Ovary (tissue), 7 donors: ENCODE measurements at regions not wholly inside any gene's neighbourhood (a gene's known extent, or its start where the extent isn't known, plus 50 kb on each side); places are given as distances from the start of the nearest gene placed in this dataset.

ENCODE experiments used
- DNase-seq, 5 donors: peaks; one replicate each; pipeline ENCODE4 v3.0.0-alpha.2; 2019 to 2020
- H3K27ac ChIP-seq, 2 donors: fragments of 200-600 bp; one replicate each; pipeline versions ENCODE4 v1.5.1 to v1.8.0; 2019 to 2022
- H3K27me3 ChIP-seq: fragments of 200-600 bp; one replicate; pipeline ENCODE4 v1.8.0; 2022
- H3K36me3 ChIP-seq: fragments of 200-600 bp; sonication (generic); one replicate; pipeline ENCODE4 v1.5.1; 2019
- H3K4me1 ChIP-seq: one replicate; pipeline ENCODE4 v1.8.1; 2013; ENCODE audit warnings: mild to moderate bottlenecking, moderate library complexity; ENCODE audit not compliant: insufficient read depth
- H3K4me3 ChIP-seq: fragments of 200-600 bp; sonication (generic); one replicate; pipeline ENCODE4 v1.5.1; 2017
- H3K9me3 ChIP-seq, 2 donors: fragments of 200-600 bp in 1 of 2; sonication (generic) in 1 of 2; one replicate each; pipeline versions ENCODE4 v1.5.1 to v1.8.1; 2013 to 2019; ENCODE audit warnings: mild to moderate bottlenecking in 1 of 2, moderate library complexity in 1 of 2
- EP300 ChIP-seq: sonication (generic); formaldehyde crosslinking; IDR thresholded peaks from one replicate; pipeline ENCODE4 v1.6.1; 2017; ENCODE audit warnings: antibody characterized with exemption
- POLR2A ChIP-seq: fragments of 450-650 bp; IDR thresholded peaks from one replicate; pipeline ENCODE4 v1.6.1; 2017; ENCODE audit warnings: antibody characterized with exemption, mild to moderate bottlenecking, moderate library complexity
- WGBS, 3 donors: extraction: QIAGEN DNeasy Blood & Tissue Kit in 1 of 3; methylation state at CpG; one replicate each; pipeline versions ENCODE4 v1.1.5 to v1.1.7; 2013 to 2017; 5-methylcytosine and 5-hydroxymethylcytosine counted together
- intact Hi-C, 4 donors: fragments of 100-400 bp; cut with DNase I; formaldehyde crosslinking; loops; one replicate each; pipeline versions ENCODE4 v1.11.0 to v1.15.1; 2022 to 2023
- TF ChIP-seq, protein P1 (sequence below), 3 donors: fragments of 450-650 bp in 2 of 3; fragments of 200-600 bp in 1 of 3; IDR thresholded peaks; one replicate each; pipeline versions ENCODE4 v1.5.1 to v1.8.0; 2016 to 2022; ENCODE audit warnings: antibody characterized with exemption in 3 of 3, mild to moderate bottlenecking in 1 of 3
- donor health status: DM: no; HTN: no; CAD: no; lungs with moderate emphysema.
- donor health status: DM: no; HTN: no; CAD: no.
- donor health status: Bipolar disorder and iron deficiency.
- donor health status: DM: no; HTN: no; CAD: no.
- donor health status: DM: yes; HTN: yes; CAD: no.

DNA sequence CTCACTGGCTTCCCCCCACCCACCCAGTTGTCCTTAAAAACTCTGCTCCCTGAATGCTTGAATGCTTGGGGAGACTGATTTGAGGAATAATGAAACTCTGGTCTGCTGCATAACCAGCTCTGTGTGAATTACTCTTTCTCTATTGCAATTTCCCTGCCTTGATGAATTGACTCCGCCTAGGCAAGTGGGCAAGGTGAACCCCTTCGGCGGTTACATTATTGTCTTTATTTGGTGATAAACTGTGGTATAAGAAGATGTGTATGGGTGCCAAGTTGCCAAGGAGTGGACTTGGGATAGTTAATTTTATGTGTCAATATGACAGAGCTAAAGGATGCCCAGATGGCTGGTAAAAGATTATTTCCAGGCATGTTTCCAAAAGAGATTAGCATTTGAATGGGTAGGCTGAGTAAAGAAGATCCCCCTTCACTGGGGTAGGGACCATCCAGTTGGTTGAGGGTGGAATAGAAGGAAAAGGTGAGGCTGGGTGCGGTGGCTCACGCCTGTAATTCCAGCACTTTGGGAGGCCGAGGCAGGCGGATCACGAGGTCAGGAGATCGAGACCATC is 98.5 kb upstream of the HAAO start:
- Histone ChIP-seq H3K27me3 (no peaks in the 10 kb centered on the region), H3K4me3 (no peak overlapping the region), H3K9me3 (no peaks in the 10 kb centered on the region), H3K27ac (no peak overlapping the region), H3K4me1 (no peaks in the 10 kb centered on the region), H3K36me3 (no peaks in the 10 kb centered on the region)
- intact Hi-C loops, result no loop called here
- DNase-seq, result no peak
- TF ChIP-seq, protein P1, sequence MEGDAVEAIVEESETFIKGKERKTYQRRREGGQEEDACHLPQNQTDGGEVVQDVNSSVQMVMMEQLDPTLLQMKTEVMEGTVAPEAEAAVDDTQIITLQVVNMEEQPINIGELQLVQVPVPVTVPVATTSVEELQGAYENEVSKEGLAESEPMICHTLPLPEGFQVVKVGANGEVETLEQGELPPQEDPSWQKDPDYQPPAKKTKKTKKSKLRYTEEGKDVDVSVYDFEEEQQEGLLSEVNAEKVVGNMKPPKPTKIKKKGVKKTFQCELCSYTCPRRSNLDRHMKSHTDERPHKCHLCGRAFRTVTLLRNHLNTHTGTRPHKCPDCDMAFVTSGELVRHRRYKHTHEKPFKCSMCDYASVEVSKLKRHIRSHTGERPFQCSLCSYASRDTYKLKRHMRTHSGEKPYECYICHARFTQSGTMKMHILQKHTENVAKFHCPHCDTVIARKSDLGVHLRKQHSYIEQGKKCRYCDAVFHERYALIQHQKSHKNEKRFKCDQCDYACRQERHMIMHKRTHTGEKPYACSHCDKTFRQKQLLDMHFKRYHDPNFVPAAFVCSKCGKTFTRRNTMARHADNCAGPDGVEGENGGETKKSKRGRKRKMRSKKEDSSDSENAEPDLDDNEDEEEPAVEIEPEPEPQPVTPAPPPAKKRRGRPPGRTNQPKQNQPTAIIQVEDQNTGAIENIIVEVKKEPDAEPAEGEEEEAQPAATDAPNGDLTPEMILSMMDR (IDR thresholded peaks at IDR 0.05), result no peak
- TF ChIP-seq POLR2A, result no peak
- no peak for TF ChIP-seq EP300
- WGBS, 3 donors, result 96 to 97% (median 97%) methylated on average over 9 of the region's 9 CpGs

DNA sequence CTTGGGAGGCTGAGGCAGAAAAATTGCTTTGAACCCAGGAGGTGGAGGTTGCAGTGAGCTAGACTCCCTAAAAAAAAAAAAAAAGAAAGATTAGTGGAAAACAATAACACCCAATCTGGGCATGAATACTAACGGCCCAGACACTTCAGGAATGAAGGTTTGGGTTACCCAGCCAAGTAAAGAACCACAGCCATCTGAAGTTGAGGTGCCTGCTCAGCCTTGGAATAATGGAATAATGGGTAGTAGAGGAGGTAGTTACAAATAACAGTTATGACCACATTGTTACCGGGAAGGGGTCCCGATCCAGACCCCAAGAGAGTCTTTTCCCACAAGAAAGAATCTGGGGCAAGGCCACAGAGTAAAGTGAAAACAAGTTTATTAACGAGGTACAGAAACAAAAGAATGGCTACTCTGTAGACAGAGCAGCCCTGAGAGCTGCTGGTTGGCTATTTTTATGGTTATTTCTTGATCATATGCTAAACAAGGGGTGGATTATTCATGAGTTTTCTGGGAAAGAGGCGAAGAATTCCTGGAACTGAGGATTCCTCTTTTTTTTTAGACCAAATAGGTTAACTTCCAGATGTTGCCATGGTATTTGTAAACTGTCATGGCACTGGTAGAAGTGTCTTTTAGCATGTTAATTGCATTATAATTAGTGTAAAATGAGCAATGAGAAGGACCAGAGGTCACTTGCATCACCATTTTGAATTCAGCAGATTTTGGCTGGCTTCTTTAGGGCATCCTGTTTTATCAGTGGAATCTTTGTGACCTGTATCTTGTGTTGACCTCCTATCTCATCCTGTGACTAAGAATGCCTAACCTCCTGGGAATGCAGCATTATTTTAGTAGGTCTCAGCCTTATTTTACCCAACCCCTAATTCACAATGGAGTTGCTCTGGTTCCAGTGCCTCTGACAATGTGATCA is 96.2 kb upstream of the HAAO start:
- TF ChIP-seq EP300 (no peak), POLR2A (no peak)
- TF ChIP-seq, protein P1 (IDR thresholded peaks at IDR 0.05), result no peak
- Histone ChIP-seq H3K27ac (no peak overlapping the region), H3K36me3 (no peaks in the 10 kb centered on the region), H3K27me3 (no peaks in the 10 kb centered on the region), H3K9me3 (no peaks in the 10 kb centered on the region), H3K4me1 (no peaks in the 10 kb centered on the region), H3K4me3 (no peak overlapping the region)
- WGBS, 3 donors, result 43 to 58% (median 47%) methylated on average over 5 of the region's 5 CpGs
- no peak for DNase-seq
- intact Hi-C loops, result no loop called here

DNA sequence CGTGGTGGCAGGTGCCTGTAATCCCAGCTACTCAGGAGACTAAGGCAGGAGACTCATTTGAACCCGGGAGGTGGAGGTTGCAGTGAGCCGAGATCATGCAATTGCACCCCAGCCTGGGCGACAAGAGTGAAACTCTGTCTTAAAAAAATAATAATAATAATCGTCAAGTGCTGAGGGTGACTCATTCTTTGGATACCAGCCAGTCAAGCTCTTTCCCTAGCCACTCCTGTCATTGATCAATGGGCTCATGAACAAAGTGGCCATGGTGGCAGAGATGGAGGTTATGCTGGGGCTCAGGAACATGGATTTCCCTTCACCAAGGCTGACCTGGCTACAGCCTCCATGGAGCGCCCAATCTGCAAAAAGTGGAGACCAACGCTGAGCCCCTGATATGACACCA is 94.5 kb upstream of the HAAO start:
- H3K4me3 ChIP-seq, result no peak overlapping the region
- 80 to 81% (median 80%) methylated on average over 7 of the region's 7 CpGs for WGBS, 3 donors
- H3K9me3 ChIP-seq, result no peaks in the 10 kb centered on the region
- intact Hi-C loops, result no loop called here
- no peaks in the 10 kb centered on the region for H3K4me1 ChIP-seq
- H3K36me3 ChIP-seq, result no peaks in the 10 kb centered on the region
- H3K27me3 ChIP-seq, result no peaks in the 10 kb centered on the region
- H3K27ac ChIP-seq, result no peak overlapping the region
- no peak for DNase-seq
- TF ChIP-seq POLR2A, result no peak
- TF ChIP-seq, protein P1 (IDR thresholded peaks at IDR 0.05), result no peak
- TF ChIP-seq EP300, result no peak

DNA sequence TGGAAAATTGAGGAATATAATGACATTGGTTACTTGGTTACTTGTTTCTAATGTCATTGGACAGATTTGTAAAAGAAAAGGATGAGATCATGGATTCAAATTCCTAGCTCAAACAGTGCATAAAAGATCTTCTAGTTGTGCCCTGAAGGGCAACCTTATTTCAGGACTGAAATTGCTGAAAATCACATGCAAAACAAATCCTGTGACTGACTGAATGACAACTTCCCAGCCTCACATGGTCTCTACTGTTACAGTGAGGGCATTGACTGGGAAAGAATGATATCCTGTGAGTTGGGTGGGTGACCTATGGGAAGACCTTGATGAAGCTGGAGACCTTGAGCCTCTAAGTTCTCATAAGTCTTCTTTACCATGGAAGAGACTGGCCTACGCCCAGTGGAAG is 90.4 kb upstream of the HAAO start:
- no peak for TF ChIP-seq POLR2A
- TF ChIP-seq, protein P1 (IDR thresholded peaks at IDR 0.05), result no peak
- no peak for TF ChIP-seq EP300
- no peaks in the 10 kb centered on the region for H3K36me3 ChIP-seq

More for the DNA sequence above, 90.4 kb upstream of the HAAO start:
- H3K4me3 ChIP-seq, result no peak overlapping the region
- intact Hi-C loops, result no loop called here
- no peaks in the 10 kb centered on the region for H3K9me3 ChIP-seq
- 94 to 100% (median 95%) methylated on average over 1 of the region's 1 CpG for WGBS, 3 donors
- no peak overlapping the region for H3K27ac ChIP-seq
- no peak for DNase-seq
- H3K27me3 ChIP-seq, result no peaks in the 10 kb centered on the region
- peaks cover 18% of the 10 kb centered on the region for H3K4me1 ChIP-seq
